HUES64 (cell line): ENCODE measurements at regions not wholly inside any gene's neighbourhood (a gene's known extent, or its start where the extent isn't known, plus 50 kb on each side); places are given as distances from the start of the nearest gene placed in this dataset.

Experiments
- H3K27ac ChIP-seq: 2 replicates; pipeline ENCODE4 v1.7.0; 2013; ENCODE audit warnings: low read depth, low read length, inconsistent platforms
- H3K27me3 ChIP-seq: 2 replicates; pipeline ENCODE4 v1.6.1; 2013; ENCODE audit warnings: mild to moderate bottlenecking, low read length; ENCODE audit not compliant: insufficient read depth
- H3K36me3 ChIP-seq: 2 replicates; pipeline ENCODE4 v1.6.1; 2013; ENCODE audit warnings: mild to moderate bottlenecking, low read length; ENCODE audit not compliant: insufficient read depth
- H3K4me1 ChIP-seq: 2 replicates; pipeline ENCODE4 v1.6.1; 2013; ENCODE audit warnings: mild to moderate bottlenecking, low read length, moderate library complexity; ENCODE audit not compliant: insufficient read depth
- H3K4me3 ChIP-seq: 2 replicates; pipeline ENCODE4 v1.5.1; 2013; ENCODE audit warnings: mild to moderate bottlenecking, low read length, moderate library complexity
- H3K9ac ChIP-seq: 2 replicates; pipeline ENCODE4 v1.6.1; 2013; ENCODE audit warnings: mild to moderate bottlenecking, low read depth, low read length
- H3K9me3 ChIP-seq: 2 replicates; pipeline ENCODE4 v1.6.1; 2013; ENCODE audit warnings: low read depth, low read length; ENCODE audit not compliant: insufficient read depth
- WGBS: fragments of 150-250, 120-280 bp; methylation state at CpG from one replicate; pipeline ENCODE4 v1.1.7; 2013; ENCODE audit warnings: missing lambda C conversion rate; 5-methylcytosine and 5-hydroxymethylcytosine counted together

GRCh38 chr1:70909262-70909822, 138.3 kb downstream of the PTGER3 start:
- H3K27ac ChIP-seq, result no peak overlapping the region
- WGBS, result 97% methylated on average over 3 of the region's 3 CpGs
- no peak overlapping the region for H3K9ac ChIP-seq
- no peaks in the 10 kb centered on the region for H3K9me3 ChIP-seq
- H3K4me3 ChIP-seq, result no peak overlapping the region
- no peaks in the 10 kb centered on the region for H3K36me3 ChIP-seq
- no peaks in the 10 kb centered on the region for H3K27me3 ChIP-seq
- H3K4me1 ChIP-seq, result no peaks in the 10 kb centered on the region

GRCh38 chr1:70910013-70910412, 137.6 kb downstream of the PTGER3 start:
- no peaks in the 10 kb centered on the region for H3K36me3 ChIP-seq
- no peak overlapping the region for H3K4me3 ChIP-seq
- H3K9me3 ChIP-seq, result no peaks in the 10 kb centered on the region
- H3K27me3 ChIP-seq, result no peaks in the 10 kb centered on the region
- no peak overlapping the region for H3K27ac ChIP-seq
- H3K4me1 ChIP-seq, result no peaks in the 10 kb centered on the region
- H3K9ac ChIP-seq, result no peak overlapping the region
- WGBS, result 100% methylated on average over 1 of the region's 1 CpG

DNA sequence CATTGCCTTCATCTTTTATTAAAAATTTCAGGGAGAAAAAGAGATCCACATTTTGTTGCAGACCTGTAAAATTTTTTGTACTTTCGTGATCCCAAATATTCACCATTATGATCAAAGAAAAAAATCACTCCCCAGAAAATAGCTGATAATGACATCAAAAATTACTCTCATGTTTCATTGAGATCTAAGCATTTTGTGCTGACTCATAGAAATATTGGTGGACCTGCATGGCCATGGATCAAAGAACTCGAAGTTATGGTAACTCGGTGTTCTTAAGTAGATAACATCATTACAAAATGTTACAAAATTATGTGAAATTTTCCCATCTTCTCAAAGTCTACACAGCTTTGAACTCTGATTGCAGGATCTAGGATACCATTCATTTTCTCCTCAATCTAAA, 135.8 kb downstream of the PTGER3 start:
- 95% methylated on average over 3 of the region's 3 CpGs for WGBS
- Histone ChIP-seq H3K27ac (no peak overlapping the region), H3K4me1 (no peaks in the 10 kb centered on the region)

GRCh38 chr1:70914224-70914623, 133.4 kb downstream of the PTGER3 start:
- Histone ChIP-seq H3K36me3 (no peaks in the 10 kb centered on the region), H3K27me3 (no peaks in the 10 kb centered on the region), H3K4me3 (no peak overlapping the region), H3K27ac (no peak overlapping the region), H3K4me1 (no peaks in the 10 kb centered on the region), H3K9ac (no peak overlapping the region), H3K9me3 (0 out of 2 replicates have a peak, but pooled peaks cover 3% of the 10 kb centered on the region)
- 97% methylated on average over 1 of the region's 1 CpG for WGBS

More for the DNA sequence above, 135.8 kb downstream of the PTGER3 start:
- Histone ChIP-seq H3K9ac (no peak overlapping the region), H3K4me3 (no peak overlapping the region), H3K9me3 (no peaks in the 10 kb centered on the region), H3K36me3 (no peaks in the 10 kb centered on the region), H3K27me3 (no peaks in the 10 kb centered on the region)

GRCh38 chr1:70915258-70916033, 132.2 kb downstream of the PTGER3 start:
- Histone ChIP-seq H3K9ac (no peak overlapping the region), H3K9me3 (0 out of 2 replicates have a peak, but pooled peaks cover 6% of the 10 kb centered on the region), H3K4me1 (no peaks in the 10 kb centered on the region), H3K4me3 (no peak overlapping the region), H3K27me3 (no peaks in the 10 kb centered on the region), H3K36me3 (no peaks in the 10 kb centered on the region), H3K27ac (no peak overlapping the region)
- WGBS, result 89% methylated on average over 2 of the region's 2 CpGs

- Histone ChIP-seq H3K4me3 (no peak overlapping the region), H3K9me3 (peaks cover 12% of the 10 kb centered on the region; the same call in 1 of the 2 replicates), H3K36me3 (no peaks in the 10 kb centered on the region), H3K9ac (no peak overlapping the region), H3K27me3 (no peaks in the 10 kb centered on the region), H3K27ac (no peak overlapping the region), H3K4me1 (no peaks in the 10 kb centered on the region)
- 80% methylated on average over 2 of the region's 2 CpGs for WGBS
These were observed 131.6 kb downstream of the PTGER3 start for GRCh38 chr1:70916034-70916427.

DNA sequence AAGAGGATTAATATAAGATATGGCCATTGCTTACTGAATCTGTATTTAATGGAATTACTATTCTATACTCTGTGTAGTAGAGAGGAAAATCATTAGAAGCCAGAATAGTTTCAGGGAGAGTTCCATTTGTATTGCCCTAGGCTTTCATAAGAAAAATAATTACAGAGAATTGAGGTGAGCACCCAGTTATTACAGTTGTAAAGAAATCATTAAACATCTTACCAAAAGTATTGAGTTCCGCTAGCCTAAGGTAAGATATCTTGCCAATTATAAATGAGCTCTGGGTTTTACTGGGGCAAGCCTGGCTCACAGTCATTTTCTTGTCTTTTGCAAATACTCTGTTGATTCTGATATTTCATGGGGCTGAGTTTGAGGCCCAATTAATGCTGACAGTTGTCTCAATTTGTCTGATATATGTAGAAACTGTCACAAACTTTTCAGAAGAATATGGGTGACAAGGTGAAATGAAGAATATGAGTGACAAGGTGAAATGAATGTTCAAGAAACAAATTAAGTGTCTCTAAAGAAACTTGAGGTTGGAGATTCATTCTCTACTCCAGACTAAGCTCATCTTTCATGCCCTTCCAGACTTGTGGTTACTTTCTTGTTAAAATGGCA, 127.8 kb downstream of the PTGER3 start:
- Histone ChIP-seq H3K36me3 (no peaks in the 10 kb centered on the region), H3K9ac (no peak overlapping the region), H3K4me3 (no peak overlapping the region), H3K4me1 (no peaks in the 10 kb centered on the region), H3K9me3 (peaks cover 48% of the 10 kb centered on the region), H3K27ac (no peak overlapping the region), H3K27me3 (no peaks in the 10 kb centered on the region)
- WGBS, result 100% methylated on average over 1 of the region's 1 CpG
